Lung (tissue), 11 donors: ENCODE measurements at regions not wholly inside any gene's neighbourhood (a gene's known extent, or its start where the extent isn't known, plus 50 kb on each side); places are given as distances from the start of the nearest gene placed in this dataset.
A peak's percentile ranks its signal among the peaks of the same experiment; 100 is the strongest.

Experiments
- ATAC-seq: fragments of 200-7000 bp; cut with Tn5 transposase; one replicate; pipeline ENCODE4 v1.9.1; 2020; ENCODE audit warnings: moderate number of reproducible peaks; ENCODE audit not compliant: insufficient read depth, low FRiP score
- DNase-seq, 3 donors: peaks; one replicate each; pipeline ENCODE4 v3.0.0-alpha.2; 2013 to 2017
- H3K27ac ChIP-seq, 2 donors: one replicate each; pipeline ENCODE4 v1.5.1; 2013; ENCODE audit warnings: mild to moderate bottlenecking in 2 of 2, moderate library complexity in 2 of 2, control low read depth in 1 of 2, inconsistent platforms in 1 of 2, low read depth in 1 of 2, low read length in 1 of 2
- H3K27me3 ChIP-seq, 3 donors: one replicate each; pipeline ENCODE4 v1.5.1; 2013; ENCODE audit warnings: low read length in 2 of 3; ENCODE audit not compliant: control insufficient read depth in 3 of 3, insufficient read depth in 3 of 3
- H3K36me3 ChIP-seq, 4 donors: one replicate each; pipeline ENCODE4 v1.5.1; 2013; ENCODE audit warnings: low read length in 4 of 4, mild to moderate bottlenecking in 1 of 4, moderate library complexity in 1 of 4; ENCODE audit not compliant: control insufficient read depth in 4 of 4, insufficient read depth in 4 of 4
- H3K4me1 ChIP-seq, 5 donors: one replicate each; pipeline ENCODE4 v1.5.1; 2013; ENCODE audit warnings: low read length in 5 of 5, mild to moderate bottlenecking in 2 of 5, moderate library complexity in 1 of 5; ENCODE audit not compliant: control insufficient read depth in 5 of 5, insufficient read depth in 5 of 5
- H3K4me3 ChIP-seq: one replicate; pipeline ENCODE4 v1.5.1; 2013; ENCODE audit warnings: mild to moderate bottlenecking, control low read depth, moderate library complexity
- H3K9ac ChIP-seq, 2 donors: one replicate each; pipeline ENCODE4 v1.5.1; 2013; ENCODE audit warnings: low read length in 2 of 2, control low read depth in 1 of 2; ENCODE audit not compliant: insufficient read depth in 1 of 2
- H3K9me3 ChIP-seq, 4 donors: one replicate each; pipeline ENCODE4 v1.5.1; 2013; ENCODE audit warnings: low read length in 3 of 4, mild to moderate bottlenecking in 1 of 4, moderate library complexity in 1 of 4; ENCODE audit not compliant: control insufficient read depth in 4 of 4, insufficient read depth in 3 of 4
- WGBS, 2 donors: extraction: QIAGEN DNeasy Blood & Tissue Kit; methylation state at CpG; one replicate each; pipeline ENCODE4 v1.1.7; 2013; 5-methylcytosine and 5-hydroxymethylcytosine counted together
- TF ChIP-seq, protein P1 (sequence below): IDR thresholded peaks from 2 replicates; pipeline ENCODE4 v1.5.1; 2012; ENCODE audit warnings: mild to moderate bottlenecking; ENCODE audit errors: control extremely low read depth, extremely low read depth
- donor health status: control.
- donor health status: control.
- donor health status: Bipolar disorder and iron deficiency.
- donor health status: healthy.
- donor health status: DM: yes; HTN: yes; CAD: no.

DNA sequence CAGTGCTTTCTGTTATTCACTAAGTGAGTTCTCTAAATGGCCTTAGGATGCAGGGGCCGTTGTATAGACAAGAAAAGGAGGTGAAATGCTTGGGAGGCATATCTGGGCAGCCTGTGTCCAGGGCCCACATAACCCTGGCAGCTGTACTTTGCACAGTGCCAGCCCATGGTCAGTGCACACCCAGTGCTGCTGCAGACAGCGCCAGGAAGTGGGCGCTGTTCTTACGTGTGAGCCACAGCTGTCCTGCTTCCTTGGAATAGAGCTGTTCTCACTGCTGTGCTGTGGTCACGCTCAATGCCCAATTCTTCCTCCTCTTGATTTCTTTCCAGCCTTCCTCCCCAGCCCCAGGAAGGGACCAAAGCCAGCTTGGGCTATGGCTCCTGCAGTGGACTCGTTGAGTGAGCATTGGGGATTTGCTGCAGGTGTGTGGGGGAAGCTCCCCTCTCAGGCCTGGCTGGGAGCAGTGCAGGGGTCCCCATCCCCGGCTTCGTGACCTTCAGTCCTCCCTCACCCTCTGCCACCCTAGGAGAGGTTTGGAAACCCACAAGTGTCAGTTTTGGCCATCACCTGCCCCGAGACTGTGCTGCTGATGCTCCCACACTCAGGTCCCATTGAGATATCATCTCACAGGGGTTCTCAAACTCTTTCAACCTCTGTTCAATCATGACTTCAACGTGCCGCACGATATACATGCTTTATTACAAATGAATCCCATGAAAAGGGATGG is 246.8 kb upstream of the EXOC2 start:
- TF ChIP-seq, protein P1, sequence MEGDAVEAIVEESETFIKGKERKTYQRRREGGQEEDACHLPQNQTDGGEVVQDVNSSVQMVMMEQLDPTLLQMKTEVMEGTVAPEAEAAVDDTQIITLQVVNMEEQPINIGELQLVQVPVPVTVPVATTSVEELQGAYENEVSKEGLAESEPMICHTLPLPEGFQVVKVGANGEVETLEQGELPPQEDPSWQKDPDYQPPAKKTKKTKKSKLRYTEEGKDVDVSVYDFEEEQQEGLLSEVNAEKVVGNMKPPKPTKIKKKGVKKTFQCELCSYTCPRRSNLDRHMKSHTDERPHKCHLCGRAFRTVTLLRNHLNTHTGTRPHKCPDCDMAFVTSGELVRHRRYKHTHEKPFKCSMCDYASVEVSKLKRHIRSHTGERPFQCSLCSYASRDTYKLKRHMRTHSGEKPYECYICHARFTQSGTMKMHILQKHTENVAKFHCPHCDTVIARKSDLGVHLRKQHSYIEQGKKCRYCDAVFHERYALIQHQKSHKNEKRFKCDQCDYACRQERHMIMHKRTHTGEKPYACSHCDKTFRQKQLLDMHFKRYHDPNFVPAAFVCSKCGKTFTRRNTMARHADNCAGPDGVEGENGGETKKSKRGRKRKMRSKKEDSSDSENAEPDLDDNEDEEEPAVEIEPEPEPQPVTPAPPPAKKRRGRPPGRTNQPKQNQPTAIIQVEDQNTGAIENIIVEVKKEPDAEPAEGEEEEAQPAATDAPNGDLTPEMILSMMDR, result no peak
- Histone ChIP-seq H3K4me3 (no peak overlapping the region), H3K9ac (no peak overlapping the region), H3K27ac (no peak overlapping the region), H3K9me3 (peaks cover 0 to 4% (median 0%) of the 10 kb centered on the region in 4 donors), H3K36me3 (no peaks in the 10 kb centered on the region), H3K4me1 (no peaks in the 10 kb centered on the region), H3K27me3 (no peaks in the 10 kb centered on the region)
- ATAC-seq (no peak), DNase-seq (peak in 1 of 3 donors; percentile 19)
- 87 to 91% methylated on average over 12 of the region's 12 CpGs for WGBS, 2 donors

DNA sequence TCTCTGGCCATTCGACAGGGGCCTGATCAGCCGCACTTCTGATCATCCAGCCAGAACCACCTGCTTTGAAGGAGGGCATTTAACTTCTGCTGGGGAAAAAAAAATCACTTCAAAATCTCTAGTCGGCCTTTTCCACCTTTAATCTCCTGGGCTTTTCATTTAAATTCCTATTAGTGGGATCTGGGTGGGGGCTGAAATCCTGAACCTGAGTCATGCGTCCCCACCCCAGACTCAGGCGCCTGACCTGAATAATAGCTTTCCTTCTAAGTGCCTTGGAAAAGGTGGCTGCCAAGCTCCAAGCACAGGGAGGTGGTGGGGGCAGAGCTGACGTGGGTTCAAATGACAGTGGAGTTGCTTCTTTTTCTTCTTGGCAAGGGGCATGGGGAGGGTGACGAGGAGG is 246.0 kb upstream of the EXOC2 start:
- 76 to 82% methylated on average over 7 of the region's 7 CpGs for WGBS, 2 donors
- Histone ChIP-seq H3K9me3 (no peaks in the 10 kb centered on the region), H3K27ac (no peak overlapping the region), H3K36me3 (no peaks in the 10 kb centered on the region), H3K9ac (no peak overlapping the region), H3K27me3 (no peaks in the 10 kb centered on the region), H3K4me3 (no peak overlapping the region), H3K4me1 (no peaks in the 10 kb centered on the region)
- TF ChIP-seq, protein P1, result no peak
- no peak for ATAC-seq
- DNase-seq, result no peak

DNA sequence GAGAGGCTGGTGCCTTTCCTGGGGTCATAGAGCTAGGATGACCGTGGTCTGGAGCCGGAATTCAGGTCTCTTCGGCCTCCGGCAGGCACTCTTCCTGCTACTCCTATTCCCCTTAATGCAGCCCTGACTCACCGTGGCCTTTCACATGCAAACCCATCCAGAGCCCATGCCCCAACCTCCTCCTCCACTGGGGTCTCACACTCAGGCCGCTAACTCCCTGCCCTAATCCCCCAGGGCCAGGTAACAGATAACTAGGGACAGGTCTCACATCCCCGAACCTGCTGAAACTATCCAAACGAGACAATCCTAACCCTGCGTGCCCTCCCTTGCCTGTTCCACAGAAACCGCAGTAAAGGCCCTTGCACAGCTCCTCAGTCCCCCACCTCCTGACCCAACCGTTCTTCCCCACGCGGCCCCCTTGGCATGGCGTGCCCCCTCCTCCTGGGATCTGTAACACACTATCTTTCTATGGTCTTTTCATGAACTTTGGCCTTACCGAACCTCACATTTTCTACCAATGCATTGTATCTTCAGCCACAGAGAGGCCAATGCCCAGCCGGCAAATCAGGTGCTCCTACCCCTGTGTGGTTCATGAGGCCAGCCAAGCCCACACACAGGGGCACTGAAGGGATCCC is 245.4 kb upstream of the EXOC2 start:
- Histone ChIP-seq H3K27me3 (no peaks in the 10 kb centered on the region), H3K9me3 (no peaks in the 10 kb centered on the region), H3K36me3 (no peaks in the 10 kb centered on the region), H3K4me3 (no peak overlapping the region), H3K4me1 (no peaks in the 10 kb centered on the region), H3K27ac (no peak overlapping the region), H3K9ac (no peak overlapping the region)
- DNase-seq, result no peak
- no peak for ATAC-seq
- 90 to 92% methylated on average over 16 of the region's 16 CpGs for WGBS, 2 donors
- TF ChIP-seq, protein P1, result no peak

DNA sequence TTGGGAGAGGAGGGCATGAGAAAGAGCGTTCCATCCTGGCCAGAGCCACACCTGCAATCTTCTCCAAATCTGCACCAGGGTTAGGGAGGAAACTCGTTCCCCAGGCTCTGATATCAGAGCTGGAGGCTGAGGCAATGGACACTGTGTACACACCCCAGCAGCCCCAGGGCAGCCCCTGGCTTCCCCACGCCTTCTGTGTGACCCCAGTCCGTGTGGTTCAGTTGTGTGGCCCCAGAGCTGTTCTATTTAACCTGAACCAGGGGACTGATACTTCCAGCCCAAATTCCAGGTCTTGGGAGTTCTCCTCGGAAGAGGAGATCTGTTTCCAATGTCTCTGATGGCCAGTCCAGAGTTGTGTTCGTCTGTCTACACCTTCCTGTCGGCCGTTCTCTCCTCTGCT is 242.6 kb upstream of the EXOC2 start:
- 73 to 78% methylated on average over 8 of the region's 8 CpGs for WGBS, 2 donors
- no peaks in the 10 kb centered on the region for H3K9me3 ChIP-seq
- TF ChIP-seq, protein P1, result no peak
- no peaks in the 10 kb centered on the region for H3K36me3 ChIP-seq
- H3K4me3 ChIP-seq, result no peak overlapping the region
- no peak overlapping the region for H3K9ac ChIP-seq
- no peaks in the 10 kb centered on the region for H3K27me3 ChIP-seq
- ATAC-seq (no peak), DNase-seq (no peak)
- H3K27ac ChIP-seq, result no peak overlapping the region
- no peaks in the 10 kb centered on the region for H3K4me1 ChIP-seq
